Activated CD4-positive, CD25-positive, alpha-beta regulatory T cell treated with anti-CD3 and anti-CD28 coated beads, Interleukin-2, amount 50 U/mL, for 16 hours (primary cell): ENCODE measurements at regions not wholly inside any gene's neighbourhood (a gene's known extent, or its start where the extent isn't known, plus 50 kb on each side); places are given as distances from the start of the nearest gene placed in this dataset.

Experiments
- DNase-seq: peaks from one replicate; pipeline ENCODE4 v3.0.0-alpha.2; 2020; ENCODE audit warnings: low read depth, low spot score

GRCh38 chr6:9484686-9485085, 930.2 kb downstream of the TFAP2A start:
- DNase-seq, result no peak

GRCh38 chr6:9484091-9484490, 930.8 kb downstream of the TFAP2A start:
- no peak for DNase-seq

GRCh38 chr6:9482030-9482738, 932.7 kb downstream of the TFAP2A start:
- DNase-seq, result no peak

- DNase-seq, result no peak
These were observed 933.4 kb downstream of the TFAP2A start for GRCh38 chr6:9481292-9482029.

GRCh38 chr6:9468277-9468676, 946.6 kb downstream of the TFAP2A start:
- DNase-seq, result no peak

GRCh38 chr6:9467741-9468140, 947.1 kb downstream of the TFAP2A start:
- no peak for DNase-seq

- no peak for DNase-seq
These were observed 950.3 kb downstream of the TFAP2A start for GRCh38 chr6:9464583-9464982.

GRCh38 chr6:9463311-9463710, 951.6 kb downstream of the TFAP2A start:
- DNase-seq, result no peak

GRCh38 chr6:9461188-9461587, 953.7 kb downstream of the TFAP2A start:
- DNase-seq, result no peak

- DNase-seq, result no peak
These were observed 956.5 kb downstream of the TFAP2A start for GRCh38 chr6:9458424-9458823.

GRCh38 chr6:9455864-9456658, 958.8 kb downstream of the TFAP2A start:
- DNase-seq, result no peak

- DNase-seq, result no peak
These were observed 975.1 kb downstream of the TFAP2A start for GRCh38 chr6:9439621-9440330.

- no peak for DNase-seq
These were observed 977.0 kb downstream of the TFAP2A start for GRCh38 chr6:9437836-9438235.

- no peak for DNase-seq
These were observed 979.6 kb downstream of the TFAP2A start for GRCh38 chr6:9435281-9435680.

- DNase-seq, result no peak
These were observed 982.9 kb downstream of the TFAP2A start for GRCh38 chr6:9431945-9432344.

- DNase-seq, result no peak
These were observed 986.3 kb downstream of the TFAP2A start for GRCh38 chr6:9428421-9429172.

- DNase-seq, result no peak
These were observed 986.8 kb upstream of the SLC35B3 start for GRCh38 chr6:9422138-9422537.

- DNase-seq, result no peak
These were observed 985.1 kb upstream of the SLC35B3 start for GRCh38 chr6:9420316-9421015.

GRCh38 chr6:9417400-9417799, 982.1 kb upstream of the SLC35B3 start:
- no peak for DNase-seq

GRCh38 chr6:9412951-9413559, 977.7 kb upstream of the SLC35B3 start:
- no peak for DNase-seq
